IMR-90 (cell line): ENCODE measurements at regions not wholly inside any gene's neighbourhood (a gene's known extent, or its start where the extent isn't known, plus 50 kb on each side); places are given as distances from the start of the nearest gene placed in this dataset.

Experiments used
- ATAC-seq: fragments of 200-7000 bp; cut with Tn5 transposase; 2 replicates; pipeline ENCODE4 v1.9.1; 2020; ENCODE audit warnings: low read depth, mild to moderate bottlenecking, moderate library complexity
- BruUV-seq: library from RNA; stranded (reverse); fragments of 400-500 nt; replicated peaks from 2 replicates; lab custom pipeline; 2021; lab: Mats Ljungman, UMichigan
- CTCF ChIA-PET: fragments of 300-600 bp; formaldehyde crosslinking; extraction: SDS; loops from one replicate; lab custom pipeline; 2021; ENCODE audit warnings: antibody characterized with exemption; lab: Yijun Ruan, JAX
- POLR2A ChIA-PET: fragments of 300-600 bp; sonication (Branson Sonifier 250); formaldehyde crosslinking; loops from one replicate; lab custom pipeline; 2022; ENCODE audit warnings: antibody characterized with exemption; ENCODE audit not compliant: unreplicated experiment; lab: Charles Lee
- DNase-seq: peaks from one replicate; pipeline ENCODE4 v3.0.0; 2013
- H2AFZ ChIP-seq: replicated peaks from 2 replicates; pipeline ENCODE3; 2013; ENCODE audit warnings: low read length, mild to moderate bottlenecking; ENCODE audit not compliant: poor library complexity
- H2AK5ac ChIP-seq: 2 replicates; pipeline ENCODE4 v1.6.1; 2013; ENCODE audit warnings: low read depth, low read length, inconsistent platforms
- H2AK9ac ChIP-seq: replicated peaks from 2 replicates; pipeline ENCODE3; 2013; ENCODE audit warnings: mild to moderate bottlenecking, low read depth, low read length, moderate library complexity; ENCODE audit not compliant: poor library complexity
- H2BK120ac ChIP-seq: 2 replicates; pipeline ENCODE4 v1.6.1; 2013; ENCODE audit warnings: low read depth, low read length, inconsistent platforms
- H2BK15ac ChIP-seq: 3 replicates; pipeline ENCODE4 v1.6.1; 2013; ENCODE audit warnings: low read depth, low read length, inconsistent platforms
- H2BK20ac ChIP-seq: 2 replicates; pipeline ENCODE4 v1.6.1; 2013; ENCODE audit warnings: low read depth, mild to moderate bottlenecking, inconsistent platforms, low read length, moderate library complexity
- H2BK5ac ChIP-seq: 2 replicates; pipeline ENCODE4 v1.6.1; 2013; ENCODE audit warnings: mild to moderate bottlenecking, low read depth, low read length, inconsistent platforms; ENCODE audit not compliant: poor library complexity, severe bottlenecking
- H3K14ac ChIP-seq: replicated peaks from 2 replicates; pipeline ENCODE4 v1.6.1; 2013; ENCODE audit warnings: low read depth, low read length, inconsistent platforms
- H3K18ac ChIP-seq: 2 replicates; pipeline ENCODE4 v1.6.1; 2013; ENCODE audit warnings: low read depth, low read length, control low read depth
- H3K23ac ChIP-seq: 2 replicates; pipeline ENCODE4 v1.6.1; 2013; ENCODE audit warnings: low read depth, low read length, inconsistent platforms
- H3K27ac ChIP-seq: 2 replicates; pipeline ENCODE4 v1.5.1; 2013; ENCODE audit warnings: mild to moderate bottlenecking, control low read depth, low read length; ENCODE audit not compliant: insufficient read depth
- H3K27me3 ChIP-seq: 2 replicates; pipeline ENCODE4 v1.6.1; 2013; ENCODE audit warnings: low read length; ENCODE audit not compliant: control insufficient read depth, insufficient read depth
- H3K36me3 ChIP-seq: 2 replicates; pipeline ENCODE4 v1.6.1; 2013; ENCODE audit warnings: low read length, mixed read lengths; ENCODE audit not compliant: control insufficient read depth, insufficient read depth
- H3K4ac ChIP-seq: 2 replicates; pipeline ENCODE4 v1.6.1; 2013; ENCODE audit warnings: low read depth, low read length, inconsistent platforms
- H3K4me1 ChIP-seq: 2 replicates; pipeline ENCODE4 v1.6.1; 2013; ENCODE audit warnings: low read length, mixed read lengths; ENCODE audit not compliant: control insufficient read depth, insufficient read depth
- H3K4me2 ChIP-seq: 2 replicates; pipeline ENCODE4 v1.6.1; 2013; ENCODE audit warnings: low read depth, mild to moderate bottlenecking, control low read depth, low read length, moderate library complexity
- H3K4me3 ChIP-seq: 2 replicates; pipeline ENCODE4 v1.5.1; 2013; ENCODE audit warnings: low read depth, mild to moderate bottlenecking, control low read depth, low read length, moderate library complexity; ENCODE audit not compliant: insufficient read depth
- H3K56ac ChIP-seq: 2 replicates; pipeline ENCODE4 v1.6.1; 2013; ENCODE audit warnings: low read length, inconsistent platforms; ENCODE audit not compliant: insufficient read depth; ENCODE audit errors: extremely low read depth
- H3K79me1 ChIP-seq, 2 experiments: 2 replicates each; pipeline ENCODE4 v1.6.1; 2013; ENCODE audit warnings: low read length in 2 of 2, inconsistent platforms in 1 of 2, low read depth in 1 of 2
- H3K9ac ChIP-seq: 2 replicates; pipeline ENCODE4 v1.6.1; 2013; ENCODE audit warnings: low read depth, low read length, control low read depth
- H3K9me1 ChIP-seq: 2 replicates; pipeline ENCODE4 v1.6.1; 2013; ENCODE audit warnings: low read length, inconsistent platforms; ENCODE audit not compliant: insufficient read depth
- H3K9me3 ChIP-seq: 2 replicates; pipeline ENCODE4 v1.6.1; 2013; ENCODE audit warnings: low read length; ENCODE audit not compliant: control insufficient read depth, insufficient read depth
- H4K20me1 ChIP-seq: 2 replicates; pipeline ENCODE4 v1.6.1; 2013; ENCODE audit warnings: low read length, inconsistent platforms; ENCODE audit not compliant: insufficient read depth
- H4K5ac ChIP-seq: 2 replicates; pipeline ENCODE4 v1.6.1; 2013; ENCODE audit warnings: mild to moderate bottlenecking, low read depth, low read length, control low read depth
- H4K8ac ChIP-seq, 2 experiments: 2 replicates each; pipeline ENCODE4 v1.6.1; 2013; ENCODE audit warnings: low read depth in 2 of 2, low read length in 2 of 2, control low read depth in 1 of 2, inconsistent platforms in 1 of 2
- H4K91ac ChIP-seq: 2 replicates; pipeline ENCODE4 v1.6.1; 2013; ENCODE audit warnings: low read depth, low read length, inconsistent platforms; ENCODE audit not compliant: insufficient read depth
- BHLHE40 ChIP-seq: fragments of 150-350 bp; IDR thresholded peaks from 2 replicates; pipeline ENCODE4 v1.6.1; 2016; ENCODE audit warnings: mild to moderate bottlenecking, low read depth, low read length
- CEBPB ChIP-seq: IDR thresholded peaks from 2 replicates; pipeline ENCODE4 v1.6.1; 2012; ENCODE audit warnings: low read depth, low read length, improper control_type of control experiment
- CHD1 ChIP-seq: IDR thresholded peaks from 2 replicates; pipeline ENCODE4 v1.6.1; 2012; ENCODE audit warnings: low read depth, low read length, improper control_type of control experiment
- CTCF ChIP-seq: conservative IDR thresholded peaks from 2 replicates; pipeline ENCODE4 v1.5.1; 2012; ENCODE audit warnings: mild to moderate bottlenecking, low read depth, low read length, improper control_type of control experiment
- FOS ChIP-seq: fragments of 150-350 bp; IDR thresholded peaks from 2 replicates; pipeline ENCODE4 v1.6.1; 2016; ENCODE audit warnings: low read depth, low read length
- MAFK ChIP-seq: IDR thresholded peaks from 2 replicates; pipeline ENCODE4 v1.6.1; 2012; ENCODE audit warnings: low read depth, low read length, improper control_type of control experiment
- MAZ ChIP-seq: IDR thresholded peaks from 2 replicates; pipeline ENCODE4 v1.6.1; 2012; ENCODE audit warnings: low read depth, mild to moderate bottlenecking, low read length, improper control_type of control experiment, moderate library complexity, borderline replicate concordance
- NFE2L2 ChIP-seq: fragments of 150-350 bp; IDR thresholded peaks from 2 replicates; pipeline ENCODE4 v1.6.1; 2016; ENCODE audit warnings: low read depth, mild to moderate bottlenecking, low read length
- POLR2A ChIP-seq: IDR thresholded peaks from 2 replicates; pipeline ENCODE4 v1.6.1; 2012; ENCODE audit warnings: mild to moderate bottlenecking, low read depth, low read length
- RAD21 ChIP-seq: IDR thresholded peaks from 2 replicates; pipeline ENCODE4 v1.6.1; 2012; ENCODE audit warnings: low read length, improper control_type of control experiment
- RCOR1 ChIP-seq: IDR thresholded peaks from 2 replicates; pipeline ENCODE4 v1.6.1; 2012; ENCODE audit warnings: mild to moderate bottlenecking, low read length, improper control_type of control experiment; ENCODE audit not compliant: insufficient replicate concordance
- RFX5 ChIP-seq: IDR thresholded peaks from 2 replicates; pipeline ENCODE4 v1.8.0; 2012; ENCODE audit warnings: low read depth, mild to moderate bottlenecking, low read length, moderate library complexity
- SMC3 ChIP-seq: fragments of 150-350 bp; IDR thresholded peaks from 2 replicates; pipeline ENCODE4 v1.6.1; 2016; ENCODE audit warnings: low read depth, mild to moderate bottlenecking, antibody characterized with exemption, low read length, moderate library complexity
- USF2 ChIP-seq: fragments of 150-350 bp; IDR thresholded peaks from 2 replicates; pipeline ENCODE4 v1.6.1; 2017; ENCODE audit warnings: mild to moderate bottlenecking, antibody characterized with exemption, low read length, low read depth
- WGBS, 2 experiments: methylation state at CpG; one replicate each; pipeline versions ENCODE4 v1.1.5 to v1.1.7; 2013; ENCODE audit warnings: missing lambda C conversion rate in 2 of 2; ENCODE audit not compliant: insufficient read length in 1 of 2; ENCODE audit errors: extremely low coverage in 2 of 2; 5-methylcytosine and 5-hydroxymethylcytosine counted together
- dilution Hi-C: fragments of 300-500 bp; cut with HindIII; formaldehyde crosslinking; loops from one replicate; pipeline ENCODE4 v1.14.3; 2018; ENCODE audit warnings: low sequenced_read_pairs; ENCODE audit not compliant: unreplicated experiment
- in situ Hi-C: fragments of 300-500 bp; cut with MboI; formaldehyde crosslinking; loops from 3 replicates; pipeline ENCODE4 v1.14.3; 2019; ENCODE audit warnings: low sequenced_read_pairs, inconsistent platforms, mixed read lengths
- intact Hi-C: fragments of 100-400 bp; cut with micrococcal nuclease; formaldehyde crosslinking; loops from 2 replicates; pipeline ENCODE4 v1.10.0; 2022

DNA sequence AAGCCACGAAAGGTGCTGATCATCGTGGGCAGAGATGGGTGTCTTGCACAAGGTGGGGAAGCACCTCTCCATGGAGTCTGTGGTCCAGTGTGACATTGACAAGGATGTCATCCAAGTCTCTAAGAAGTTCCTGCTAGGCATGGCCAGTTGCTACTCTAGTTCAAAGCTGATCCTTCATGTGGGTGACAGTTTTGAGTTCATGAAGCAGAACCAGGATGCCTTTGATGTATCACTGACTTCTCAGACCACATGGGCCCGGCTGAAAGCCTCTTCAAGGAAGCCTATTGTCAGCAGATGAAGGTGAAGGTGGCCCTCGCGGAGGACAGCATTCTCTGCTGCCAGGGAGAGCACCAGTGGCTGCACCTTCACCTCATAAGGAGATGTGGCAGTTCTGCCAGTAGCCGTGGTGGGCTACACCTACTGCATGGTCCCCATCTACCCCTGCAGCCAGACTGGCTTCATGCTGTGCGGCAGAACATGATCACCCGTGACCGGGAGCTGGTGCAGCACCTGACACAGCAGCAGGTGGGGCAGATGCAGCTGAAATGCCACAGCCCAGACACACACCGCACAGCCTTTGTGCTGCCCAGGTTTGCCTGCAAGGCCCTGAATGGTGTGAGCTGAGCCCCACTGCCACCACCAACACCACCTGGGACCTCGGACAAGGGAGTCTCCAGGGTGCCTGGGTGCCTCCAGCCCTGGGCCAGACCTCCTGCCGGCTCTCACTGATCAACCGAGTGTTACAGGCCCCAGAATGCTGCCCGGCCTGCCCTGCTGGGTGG is 75.0 kb upstream of the SULF2 start:
- H2AK5ac ChIP-seq, result no peak overlapping the region
- no peak overlapping the region for H2BK20ac ChIP-seq
- dilution Hi-C loops, result no loop called here
- in situ Hi-C loops, result no loop called here
- no peak overlapping the region for H2AK9ac ChIP-seq
- ChIA-PET POLR2A (no interaction called here), CTCF (no interaction called here)
- H4K20me1 ChIP-seq, result no peaks in the 10 kb centered on the region
- no peak overlapping the region for H3K14ac ChIP-seq
- no peak overlapping the region for H3K4me2 ChIP-seq
- H3K36me3 ChIP-seq, result no peaks in the 10 kb centered on the region
- H2BK120ac ChIP-seq, result no peak overlapping the region
- intact Hi-C loops, result no loop called here
- no peak overlapping the region for H3K56ac ChIP-seq
- no peak overlapping the region for H4K91ac ChIP-seq
- DNase-seq (no peak), ATAC-seq (no peak)
- H3K4me1 ChIP-seq, result no peaks in the 10 kb centered on the region; the same call in 1 of the 2 replicates
- H3K27ac ChIP-seq, result no peak overlapping the region
- no peak overlapping the region for H4K8ac ChIP-seq
- peak overlapping the region; percentile 2 for H2AFZ ChIP-seq
- TF ChIP-seq CEBPB (no peak), FOS (no peak), RAD21 (no peak), MAFK (no peak), CTCF (no peak), RCOR1 (no peak), BHLHE40 (no peak), USF2 (no peak), RFX5 (no peak), NFE2L2 (no peak), SMC3 (no peak), CHD1 (no peak), MAZ (no peak), POLR2A (no peak)
- H3K27me3 ChIP-seq, result peaks cover 8% of the 10 kb centered on the region
- no peak overlapping the region for H3K4ac ChIP-seq
- no peak overlapping the region for H2BK15ac ChIP-seq
- H3K9ac ChIP-seq, result no peak overlapping the region
- BruUV-seq, result no TSS peak
- no peaks in the 10 kb centered on the region for H3K79me1 ChIP-seq
- H3K4me3 ChIP-seq, result no peak overlapping the region
- H3K23ac ChIP-seq, result no peak overlapping the region
- no peak overlapping the region for H3K18ac ChIP-seq
- H3K9me1 ChIP-seq, result no peaks in the 10 kb centered on the region
- no peak overlapping the region for H4K5ac ChIP-seq
- 75% methylated on average over 6 of the region's 14 CpGs; no CpG with 5 or more reads in 1 of the 2 experiments for WGBS, 2 experiments
- H3K9me3 ChIP-seq, result 0 out of 2 replicates have a peak, but pooled peaks cover 1% of the 10 kb centered on the region
- no peak overlapping the region for H2BK5ac ChIP-seq
